Stimulated activated CD8-positive, alpha-beta memory T cell treated with anti-CD3 and anti-CD28 coated beads, Interleukin-15, amount 100 ng/mL, for 1 hour (primary cell): ENCODE measurements at regions not wholly inside any gene's neighbourhood (a gene's known extent, or its start where the extent isn't known, plus 50 kb on each side); places are given as distances from the start of the nearest gene placed in this dataset.

Experiments
- DNase-seq: peaks from one replicate; pipeline ENCODE4 v3.0.0-alpha.2; 2020; ENCODE audit warnings: low read depth

GRCh38 chr14:101179691-101180211 lies 276.2 kb upstream of the RTL1 start:
- no peak for DNase-seq

DNA sequence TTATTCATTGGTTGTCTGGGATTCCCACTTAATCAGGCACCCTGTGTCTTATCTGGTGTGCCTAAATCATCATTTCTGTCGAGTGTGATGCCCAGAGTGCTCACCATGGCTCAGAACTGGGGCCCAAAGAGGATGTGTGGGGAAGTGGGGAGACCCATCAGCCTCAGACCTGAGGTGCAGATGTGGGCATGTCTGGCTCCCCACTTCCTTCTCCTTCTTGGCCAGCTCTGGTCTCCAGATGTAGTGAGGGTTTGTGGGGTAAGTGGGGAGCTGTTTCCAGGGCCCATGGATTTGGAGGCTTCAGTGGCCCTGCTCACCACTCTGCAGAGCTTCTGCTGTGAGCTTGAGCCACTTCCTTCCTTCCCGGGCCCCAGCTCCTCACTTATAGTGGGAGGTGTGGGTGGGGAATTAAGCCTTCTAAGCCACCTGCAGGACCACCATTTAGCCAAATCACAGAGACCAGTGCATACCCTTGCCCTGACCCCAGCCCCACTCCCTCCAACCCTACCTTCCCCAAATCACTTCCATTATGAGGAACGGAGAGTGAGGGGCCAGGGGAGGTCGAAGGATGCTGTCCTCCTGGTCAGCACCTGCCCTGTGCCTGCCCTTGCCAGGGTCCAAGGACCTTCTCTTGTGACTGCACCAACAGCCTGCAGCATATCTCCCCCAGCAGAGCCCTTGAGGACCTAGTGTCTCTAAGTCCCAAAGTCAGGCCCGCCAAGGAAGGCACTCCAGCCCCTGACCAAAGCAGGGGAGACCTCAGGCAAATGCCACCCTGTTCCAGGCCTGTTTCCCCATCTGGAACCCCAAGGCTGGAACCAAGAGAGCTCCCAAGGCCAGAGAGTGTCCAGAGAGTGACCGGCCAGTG lies 278.2 kb upstream of the RTL1 start:
- no peak for DNase-seq

GRCh38 chr14:101182476-101182875 lies 279.0 kb upstream of the RTL1 start:
- no peak for DNase-seq

- no peak for DNase-seq
These were observed 280.0 kb upstream of the RTL1 start for GRCh38 chr14:101183376-101184103.

GRCh38 chr14:101184104-101184455 lies 280.6 kb upstream of the RTL1 start:
- DNase-seq: no peak

DNA sequence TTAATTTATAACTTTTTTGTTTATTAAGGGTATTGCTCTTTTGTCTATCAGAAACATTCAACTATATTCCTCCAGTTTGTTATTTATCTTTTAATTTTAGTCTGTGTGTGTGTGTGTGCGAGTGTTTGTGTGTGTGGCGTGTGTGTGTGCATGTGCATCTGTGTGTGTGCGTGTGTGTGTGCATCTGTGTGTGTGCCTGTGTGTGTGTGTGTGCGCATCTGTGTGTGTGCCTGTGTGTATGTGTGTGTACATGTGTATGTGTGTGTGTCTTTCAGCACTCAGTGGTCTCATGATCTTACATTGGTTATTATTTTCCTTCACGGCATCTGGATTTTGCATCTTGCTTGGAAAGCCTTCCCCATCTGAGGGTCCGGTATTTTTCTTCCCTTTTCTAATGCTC lies 281.1 kb upstream of the RTL1 start:
- no peak for DNase-seq

- DNase-seq: no peak
These were observed 281.7 kb upstream of the RTL1 start for GRCh38 chr14:101185073-101185835.

DNA sequence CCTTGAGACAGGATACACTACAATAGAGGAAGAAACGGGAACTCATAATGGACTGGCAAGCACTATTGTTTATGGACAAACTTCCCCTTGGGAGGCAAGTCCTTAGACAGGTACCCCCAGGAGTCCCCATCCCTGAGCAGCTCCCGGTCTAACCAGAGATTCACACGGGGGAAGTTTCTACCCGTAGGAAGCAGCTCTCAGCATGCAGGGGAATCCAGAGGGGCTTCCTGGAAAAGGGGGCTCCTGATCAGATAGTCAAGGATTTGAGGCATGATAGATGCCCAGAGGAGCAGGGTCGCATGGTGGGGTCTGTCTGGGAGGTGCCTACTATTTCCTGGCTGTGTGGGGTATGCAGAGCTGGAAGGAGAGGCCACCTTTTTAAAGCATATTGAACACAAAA lies 282.4 kb upstream of the RTL1 start:
- DNase-seq: no peak

DNA sequence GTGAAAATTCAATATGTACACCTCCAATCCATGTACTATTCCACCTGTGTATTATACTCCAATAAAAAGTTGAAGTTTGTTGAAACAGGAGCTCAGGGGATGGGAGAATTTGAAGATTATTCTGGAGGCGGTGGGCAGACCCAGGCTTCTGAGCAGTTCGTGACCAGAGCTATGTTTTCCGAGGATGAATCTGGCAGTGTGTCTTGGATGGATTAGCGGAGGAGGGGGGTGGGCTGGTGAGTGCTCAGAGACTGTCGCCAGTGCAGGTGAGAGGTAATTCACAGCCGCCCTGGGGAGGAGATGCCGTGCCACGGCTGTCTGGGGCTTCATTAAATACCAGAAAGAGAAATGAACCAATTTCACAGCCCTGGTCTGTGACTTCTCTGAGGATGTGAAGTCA lies 283.0 kb upstream of the RTL1 start:
- DNase-seq: no peak

DNA sequence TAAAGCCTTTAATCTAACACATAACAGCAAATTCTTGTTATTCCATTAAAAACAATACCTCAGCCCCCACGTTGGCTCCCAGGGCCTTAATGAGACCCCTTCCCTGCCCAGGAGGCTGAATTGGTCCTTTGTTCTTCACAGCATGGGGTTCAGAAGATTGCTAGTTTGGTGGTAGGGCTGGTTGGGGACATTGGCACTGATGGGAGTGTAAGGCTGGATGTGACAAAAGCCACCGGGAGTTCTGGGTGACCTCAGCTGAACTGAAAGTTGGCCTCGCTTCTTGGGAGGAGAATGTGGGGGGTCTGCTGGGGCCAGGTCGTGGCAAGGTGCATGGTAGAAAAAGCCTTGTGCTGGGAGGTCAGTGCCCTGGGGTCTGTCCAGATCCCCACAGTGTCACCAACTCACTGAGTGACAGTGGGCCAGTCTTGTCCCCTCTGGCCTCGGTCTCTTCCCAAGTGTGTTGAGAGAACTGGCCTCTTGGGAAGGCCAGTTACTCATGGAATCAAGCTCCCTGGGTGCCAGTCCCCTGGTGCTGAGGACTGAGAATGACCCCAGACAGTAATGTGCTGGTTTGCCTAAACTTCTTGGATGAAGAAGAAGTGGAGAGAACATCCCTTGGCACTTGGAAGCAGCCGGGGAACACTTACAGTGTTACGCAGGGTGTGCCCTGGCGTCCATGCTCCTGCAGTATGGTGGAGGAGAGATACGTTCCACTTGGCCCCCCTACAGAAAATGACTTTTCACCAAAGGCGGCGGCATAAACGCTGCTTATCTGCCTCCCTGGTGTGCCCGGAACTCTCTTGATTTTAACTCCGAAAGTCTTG lies 283.7 kb upstream of the RTL1 start:
- DNase-seq: no peak

- DNase-seq: no peak
These were observed 284.5 kb upstream of the RTL1 start for GRCh38 chr14:101187816-101188570.

DNA sequence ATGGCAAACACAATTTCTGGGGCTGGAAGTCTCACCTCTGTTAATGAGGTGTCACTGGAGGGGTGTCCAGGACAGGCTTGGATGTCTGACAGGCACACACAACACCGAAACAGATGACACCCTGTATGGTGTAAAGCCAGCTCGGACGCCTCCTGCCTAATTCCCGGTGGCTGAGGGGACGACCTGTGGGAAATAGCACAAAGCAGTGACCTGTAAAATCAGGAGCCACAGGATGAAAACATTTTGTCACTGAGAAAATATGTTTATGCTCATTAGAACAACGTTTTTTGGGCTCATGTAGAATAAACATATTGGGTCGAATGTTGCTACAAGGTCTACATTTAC lies 285.0 kb upstream of the RTL1 start:
- DNase-seq: no peak

- no peak for DNase-seq
These were observed 285.7 kb upstream of the RTL1 start for GRCh38 chr14:101189266-101189665.

DNA sequence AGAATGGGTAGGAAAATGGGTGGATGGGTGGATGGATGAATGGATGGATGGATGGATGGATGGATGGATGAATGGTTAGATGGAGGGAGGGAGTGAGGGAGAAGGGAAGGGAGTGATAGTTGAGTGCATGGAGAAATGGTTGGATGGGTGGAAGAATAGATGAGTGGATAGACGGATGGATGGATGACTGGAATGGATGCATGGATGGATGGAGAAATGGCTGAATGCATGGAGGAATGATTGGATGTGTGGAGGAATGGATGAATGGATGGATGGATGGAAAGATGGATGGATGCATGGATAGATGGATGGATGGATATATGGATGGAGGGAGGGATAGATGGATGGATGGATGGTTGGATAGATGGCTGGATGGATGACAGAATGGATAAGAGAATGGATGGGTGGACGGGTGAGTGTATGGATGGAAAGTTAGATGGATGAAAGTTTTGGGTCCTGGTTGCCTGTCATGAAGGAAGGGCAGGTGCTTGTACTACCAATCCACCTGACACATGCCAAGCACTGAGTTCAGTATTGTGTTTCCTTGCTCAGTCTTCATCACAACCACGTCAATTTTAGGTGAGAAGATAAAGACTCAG lies 286.5 kb upstream of the RTL1 start:
- no peak for DNase-seq

DNA sequence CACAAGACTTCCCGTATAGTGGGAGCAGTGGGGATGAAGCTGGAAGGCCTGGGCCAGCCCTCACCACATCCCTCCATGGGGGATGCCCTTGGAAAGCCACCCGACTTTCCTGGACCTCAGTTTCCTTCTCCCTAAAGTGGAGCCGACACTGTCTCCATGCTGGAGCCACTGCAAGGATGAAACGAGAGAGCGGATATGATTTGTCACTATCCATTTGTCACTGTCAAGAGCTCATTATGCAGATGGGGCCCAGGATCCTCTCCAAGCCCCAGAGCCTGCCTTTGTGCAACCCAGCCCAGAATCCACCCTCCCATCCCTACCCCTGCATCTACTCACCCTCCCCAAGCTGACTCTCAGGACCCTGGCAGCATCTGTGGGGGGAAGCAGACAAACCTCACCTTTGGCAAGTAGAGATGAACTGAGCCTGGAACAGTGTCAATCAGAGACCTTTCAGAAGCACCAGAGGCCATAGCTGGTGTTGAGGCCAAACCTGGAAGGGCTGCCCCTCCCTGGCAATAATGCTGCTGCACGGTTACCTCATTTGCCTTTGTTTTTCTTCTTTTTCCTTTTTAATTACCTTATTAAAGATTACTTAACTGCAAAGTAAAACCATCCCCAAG lies 287.7 kb upstream of the RTL1 start:
- no peak for DNase-seq

DNA sequence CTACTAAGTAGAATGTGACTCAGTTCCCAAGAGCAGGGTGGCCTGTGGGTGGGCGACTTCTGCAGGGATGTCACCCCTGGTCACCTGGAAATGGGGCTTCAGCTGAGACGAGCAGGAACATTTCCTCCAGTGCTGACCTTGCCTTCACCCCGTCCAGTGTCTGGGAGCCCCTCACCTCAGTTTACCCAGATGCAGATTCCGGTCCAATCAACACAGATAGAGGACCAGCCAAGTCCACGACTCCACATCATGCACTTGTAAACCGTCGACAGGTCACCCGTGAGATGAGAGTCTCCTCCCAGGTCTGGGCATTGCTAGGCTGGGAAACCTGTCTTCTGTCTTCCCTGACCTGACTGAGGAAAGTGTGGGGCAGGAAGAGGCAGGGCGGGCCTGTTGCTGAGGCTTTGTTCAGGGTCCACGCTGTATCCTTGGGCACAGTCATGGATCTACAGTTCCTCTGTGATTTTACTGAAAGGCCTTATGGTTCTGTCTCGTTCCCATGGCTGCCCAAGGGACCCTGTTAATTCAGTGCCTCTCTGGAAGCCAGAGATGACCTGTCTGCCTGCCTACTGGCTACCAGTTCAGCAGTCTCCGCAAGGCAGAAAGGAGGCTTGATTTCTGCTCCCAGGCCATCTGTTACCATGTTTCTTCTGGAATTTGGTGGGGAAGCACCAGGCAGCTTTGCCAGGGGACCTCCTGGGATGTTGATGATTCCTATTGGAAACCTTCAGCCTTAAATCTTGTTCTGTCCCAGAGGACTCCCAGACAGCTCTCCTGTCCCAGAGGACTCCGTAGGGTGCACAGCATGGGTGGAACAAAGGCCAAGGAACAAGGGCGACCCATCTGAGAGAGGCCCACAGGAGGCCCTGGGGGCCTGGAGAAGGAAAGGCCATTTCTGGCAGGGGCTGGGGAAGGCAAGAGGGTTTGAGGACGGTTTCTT lies 288.5 kb upstream of the RTL1 start:
- no peak for DNase-seq

- no peak for DNase-seq
These were observed 289.1 kb upstream of the RTL1 start for GRCh38 chr14:101192661-101193000.

DNA sequence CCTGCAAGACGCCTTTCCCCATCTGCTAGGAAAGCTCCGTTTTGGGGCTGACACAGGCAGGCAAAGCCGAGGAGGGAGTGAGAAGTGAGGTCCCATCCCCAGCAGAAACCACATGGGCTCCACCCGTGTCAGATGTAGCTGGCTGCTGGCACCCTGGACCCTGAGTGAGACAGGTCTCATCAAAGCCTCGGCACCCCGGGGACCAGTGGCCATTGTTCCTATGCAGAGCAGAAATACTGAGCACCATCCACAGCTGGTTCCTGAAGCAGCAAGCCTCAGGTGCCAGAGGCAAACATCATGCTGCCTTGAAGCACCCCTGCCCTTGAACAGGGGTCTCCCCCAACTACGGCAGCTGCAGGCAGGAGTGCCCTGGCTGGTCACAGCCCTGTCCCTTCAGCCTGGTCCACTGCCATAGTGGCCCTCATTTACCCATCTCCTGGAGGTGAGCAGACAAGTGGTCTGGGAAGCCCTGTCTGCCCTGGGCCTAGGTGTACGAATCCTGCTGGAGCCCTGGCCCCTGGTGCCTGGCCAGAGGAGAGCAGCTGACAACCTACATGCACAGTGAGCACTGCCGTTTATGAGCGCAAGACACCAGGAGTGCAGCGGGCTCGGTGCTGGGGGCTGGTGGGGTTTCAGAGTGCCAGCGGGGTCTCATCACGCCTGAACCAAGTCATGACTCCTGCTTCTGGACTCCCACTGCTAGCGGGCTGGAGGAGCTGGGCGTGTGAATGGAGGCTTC lies 289.8 kb upstream of the RTL1 start:
- no peak for DNase-seq
